CD4-positive, alpha-beta T cell treated with Interleukin-17A for 1 hour (primary cell): ENCODE measurements at regions not wholly inside any gene's neighbourhood (a gene's known extent, or its start where the extent isn't known, plus 50 kb on each side); places are given as distances from the start of the nearest gene placed in this dataset.

Experiments
- DNase-seq: peaks from one replicate; pipeline ENCODE4 v3.0.0-alpha.2; 2020

GRCh38 chr2:38170733-38171132 lies 94.8 kb upstream of the CYP1B1 start:
- no peak for DNase-seq

GRCh38 chr2:38170067-38170466 lies 94.1 kb upstream of the CYP1B1 start:
- DNase-seq, result no peak

GRCh38 chr2:38168710-38169480 lies 92.9 kb upstream of the CYP1B1 start:
- DNase-seq, result no peak

- DNase-seq, result no peak
Measured at GRCh38 chr2:38167968-38168350, 92.0 kb upstream of the CYP1B1 start.

- no peak for DNase-seq
Measured at GRCh38 chr2:38165698-38166097, 89.7 kb upstream of the CYP1B1 start.

- DNase-seq, result no peak
Measured at GRCh38 chr2:38164881-38165280, 88.9 kb upstream of the CYP1B1 start.

GRCh38 chr2:38163579-38163978 lies 87.6 kb upstream of the CYP1B1 start:
- DNase-seq, result no peak

- DNase-seq, result no peak
Measured at GRCh38 chr2:38163006-38163405, 87.1 kb upstream of the CYP1B1 start.

GRCh38 chr2:38160516-38160915 lies 84.6 kb upstream of the CYP1B1 start:
- DNase-seq, result no peak

- no peak for DNase-seq
Measured at GRCh38 chr2:38159597-38159996, 83.6 kb upstream of the CYP1B1 start.

- DNase-seq, result no peak
Measured at GRCh38 chr2:38159191-38159590, 83.2 kb upstream of the CYP1B1 start.

- no peak for DNase-seq
Measured at GRCh38 chr2:38158378-38159118, 82.6 kb upstream of the CYP1B1 start.

- DNase-seq, result no peak
Measured at GRCh38 chr2:38156436-38156835, 80.5 kb upstream of the CYP1B1 start.

GRCh38 chr2:38155015-38155414 lies 79.1 kb upstream of the CYP1B1 start:
- no peak for DNase-seq

- DNase-seq, result no peak
Measured at GRCh38 chr2:38154395-38154794, 78.4 kb upstream of the CYP1B1 start.

GRCh38 chr2:38153476-38154135 lies 77.7 kb upstream of the CYP1B1 start:
- no peak for DNase-seq

GRCh38 chr2:38152913-38153312 lies 77.0 kb upstream of the CYP1B1 start:
- DNase-seq, result no peak

GRCh38 chr2:38152035-38152434 lies 76.1 kb upstream of the CYP1B1 start:
- no peak for DNase-seq

GRCh38 chr2:38149531-38149930 lies 73.6 kb upstream of the CYP1B1 start:
- no peak for DNase-seq

GRCh38 chr2:38148501-38148900 lies 72.5 kb upstream of the CYP1B1 start:
- peak; percentile 9 for DNase-seq

GRCh38 chr2:38147333-38148121 lies 71.6 kb upstream of the CYP1B1 start:
- no peak for DNase-seq

- no peak for DNase-seq
Measured at GRCh38 chr2:38146907-38147307, 71.0 kb upstream of the CYP1B1 start.

- no peak for DNase-seq
Measured at GRCh38 chr2:38146275-38146906, 70.4 kb upstream of the CYP1B1 start.
